Loucy (cell line): ENCODE measurements at regions not wholly inside any gene's neighbourhood (a gene's known extent, or its start where the extent isn't known, plus 50 kb on each side); places are given as distances from the start of the nearest gene placed in this dataset.

Experiments
- EZH2phosphoT487 ChIP-seq: fragments of 200-600 bp; IDR thresholded peaks from 2 replicates; pipeline ENCODE4 v1.6.1; 2018; ENCODE audit warnings: antibody characterized with exemption, mild to moderate bottlenecking, moderate library complexity, borderline replicate concordance
- TF ChIP-seq, protein P1 (sequence below): fragments of 200-600 bp; sonication (generic); conservative IDR thresholded peaks from 2 replicates; pipeline ENCODE4 v1.5.1; 2014; ENCODE audit warnings: mild to moderate bottlenecking, antibody characterized with exemption, low read length

DNA sequence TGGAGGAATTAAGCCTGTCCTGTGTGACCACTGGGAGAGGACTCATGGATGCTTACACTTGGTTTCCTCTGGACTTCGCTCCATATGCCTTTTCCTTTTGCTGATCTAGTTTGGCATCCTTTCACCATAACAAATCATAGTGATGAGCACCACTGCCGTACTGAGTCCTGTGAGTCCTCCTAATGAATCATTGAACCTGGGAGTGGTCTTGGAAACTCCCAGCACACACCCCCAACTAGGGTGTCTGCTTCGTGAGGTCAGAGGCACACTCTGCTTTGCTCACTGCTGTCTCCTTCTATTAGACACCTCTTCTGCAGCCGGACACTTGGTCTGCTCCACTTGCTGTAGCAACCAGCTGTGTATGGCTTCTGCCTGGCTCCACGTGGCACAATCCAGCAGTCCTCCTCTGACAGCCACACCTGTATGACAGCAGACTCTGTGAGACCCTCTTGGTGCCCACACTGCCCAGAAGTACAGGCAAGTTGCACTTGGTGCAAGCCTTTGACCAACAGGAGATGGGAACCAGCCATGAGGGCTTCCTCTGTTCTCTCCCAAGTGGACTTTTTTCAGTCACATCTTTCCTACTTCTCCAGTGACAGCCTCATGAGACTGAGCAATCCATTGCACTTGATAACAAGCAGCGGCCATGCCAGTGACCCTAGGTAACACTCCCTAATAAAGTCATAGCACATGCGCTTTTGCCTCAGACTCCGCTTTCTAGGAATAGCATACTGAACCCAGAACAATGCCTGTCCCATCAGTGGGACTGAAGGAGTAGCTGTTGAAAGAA lies 65.0 kb upstream of the HMGXB4 start:
- TF ChIP-seq, protein P1, sequence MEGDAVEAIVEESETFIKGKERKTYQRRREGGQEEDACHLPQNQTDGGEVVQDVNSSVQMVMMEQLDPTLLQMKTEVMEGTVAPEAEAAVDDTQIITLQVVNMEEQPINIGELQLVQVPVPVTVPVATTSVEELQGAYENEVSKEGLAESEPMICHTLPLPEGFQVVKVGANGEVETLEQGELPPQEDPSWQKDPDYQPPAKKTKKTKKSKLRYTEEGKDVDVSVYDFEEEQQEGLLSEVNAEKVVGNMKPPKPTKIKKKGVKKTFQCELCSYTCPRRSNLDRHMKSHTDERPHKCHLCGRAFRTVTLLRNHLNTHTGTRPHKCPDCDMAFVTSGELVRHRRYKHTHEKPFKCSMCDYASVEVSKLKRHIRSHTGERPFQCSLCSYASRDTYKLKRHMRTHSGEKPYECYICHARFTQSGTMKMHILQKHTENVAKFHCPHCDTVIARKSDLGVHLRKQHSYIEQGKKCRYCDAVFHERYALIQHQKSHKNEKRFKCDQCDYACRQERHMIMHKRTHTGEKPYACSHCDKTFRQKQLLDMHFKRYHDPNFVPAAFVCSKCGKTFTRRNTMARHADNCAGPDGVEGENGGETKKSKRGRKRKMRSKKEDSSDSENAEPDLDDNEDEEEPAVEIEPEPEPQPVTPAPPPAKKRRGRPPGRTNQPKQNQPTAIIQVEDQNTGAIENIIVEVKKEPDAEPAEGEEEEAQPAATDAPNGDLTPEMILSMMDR: no peak
- TF ChIP-seq EZH2phosphoT487: no peak
